Testis (tissue), 2 donors: ENCODE measurements at regions not wholly inside any gene's neighbourhood (a gene's known extent, or its start where the extent isn't known, plus 50 kb on each side); places are given as distances from the start of the nearest gene placed in this dataset.

ENCODE experiments used
- CTCF ChIP-seq, 3 experiments: fragments of 450-650 bp in 2 of 3; fragments of 200-600 bp in 1 of 3; sonication (generic) in 1 of 3; IDR thresholded peaks; one replicate each; pipeline ENCODE4 v1.5.1; 2016 to 2019; ENCODE audit warnings: antibody characterized with exemption in 3 of 3, mild to moderate bottlenecking in 2 of 3, moderate library complexity in 1 of 3
- POLR2A ChIP-seq: fragments of 450-650 bp; IDR thresholded peaks from one replicate; pipeline ENCODE4 v1.6.1; 2017; ENCODE audit warnings: antibody characterized with exemption, mild to moderate bottlenecking, moderate library complexity

DNA sequence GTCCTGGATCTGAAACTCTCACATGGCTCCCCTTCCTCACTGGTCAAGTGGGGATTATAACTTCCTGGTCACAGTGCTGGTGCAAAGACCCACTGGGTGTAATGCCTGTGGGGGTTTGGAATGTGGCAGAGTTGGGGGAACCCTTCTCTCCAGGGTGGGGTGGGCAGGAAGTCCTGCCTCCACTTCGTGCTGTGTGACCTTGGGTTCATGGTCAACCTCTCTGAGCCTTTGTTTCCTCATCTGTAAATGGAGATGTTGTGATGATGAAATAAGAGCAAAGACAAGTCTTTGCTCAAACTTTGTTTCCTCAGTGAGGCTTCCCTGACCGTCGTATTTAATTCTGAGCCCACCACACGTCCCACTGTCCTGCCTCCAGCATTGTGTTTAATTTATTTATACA lies 564.7 kb downstream of the PTPRU start:
- TF ChIP-seq CTCF (IDR thresholded peaks at IDR 0.05) (no peak), POLR2A (no peak)
